Posterior cingulate gyrus (tissue), 11 donors: ENCODE measurements at regions not wholly inside any gene's neighbourhood (a gene's known extent, or its start where the extent isn't known, plus 50 kb on each side); places are given as distances from the start of the nearest gene placed in this dataset.
"Not testable (repeated sequence)": the region's sequence is repeated elsewhere in the genome, so short reads cannot be mapped to it uniquely, and the experiment has no call there.

Source experiments
- DNase-seq, 10 donors: peaks; one replicate each; pipeline versions ENCODE4 v3.0.0 to v3.0.0-alpha.2; 2020 to 2021; ENCODE audit warnings: mixed read lengths in 3 of 10
- intact Hi-C: fragments of 100-400 bp; cut with DNase I; formaldehyde crosslinking; loops from one replicate; pipeline ENCODE4 v1.15.1; 2023

GRCh38 chr1:29804181-29804899 lies 568.0 kb downstream of the PTPRU start:
- peak in 1 of 10 donors; percentile 45 for DNase-seq
- intact Hi-C loops = no loop called here

- DNase-seq = peak in 1 of 10 donors; percentile 39
- intact Hi-C loops = no loop called here
These were observed 567.2 kb downstream of the PTPRU start for GRCh38 chr1:29803486-29803885.

- intact Hi-C loops = no loop called here
- peak in 1 of 10 donors; percentile 53 for DNase-seq
These were observed 566.1 kb downstream of the PTPRU start for GRCh38 chr1:29802181-29803068.

GRCh38 chr1:29801561-29801973 lies 565.2 kb downstream of the PTPRU start:
- DNase-seq = peak in 2 of 10 donors; percentile 27 to 76
- intact Hi-C loops = no loop called here

- intact Hi-C loops = no loop called here
- no peak for DNase-seq
These were observed 564.7 kb downstream of the PTPRU start for GRCh38 chr1:29801003-29801402.

- DNase-seq = no peak
These were observed 564.2 kb downstream of the PTPRU start for GRCh38 chr1:29800522-29800956.

GRCh38 chr1:29800120-29800519 lies 563.8 kb downstream of the PTPRU start:
- intact Hi-C loops = no loop called here
- no peak for DNase-seq

More at GRCh38 chr1:29800522-29800956, 564.2 kb downstream of the PTPRU start:
- intact Hi-C loops = no loop called here

- DNase-seq = no peak
- intact Hi-C loops = no loop called here
These were observed 562.6 kb downstream of the PTPRU start for GRCh38 chr1:29798699-29799566.

GRCh38 chr1:29797125-29797524 lies 560.8 kb downstream of the PTPRU start:
- intact Hi-C loops, DNase-seq: not testable (repeated sequence)

GRCh38 chr1:29795965-29796364 lies 559.6 kb downstream of the PTPRU start:
- DNase-seq, intact Hi-C loops: not testable (repeated sequence)

GRCh38 chr1:29793653-29794348 lies 557.5 kb downstream of the PTPRU start:
- intact Hi-C loops = loop anchor here (2.0 to 5.0 kb wide), 2 partner anchors 317 to 588 kb away; no protein-coding TSS in a partner anchor
- peak in 1 of 10 donors; percentile 48 for DNase-seq

GRCh38 chr1:29793101-29793546 lies 556.8 kb downstream of the PTPRU start:
- DNase-seq = peak; percentile 54 to 94 (median 87)
- intact Hi-C loops = loop anchor here (2.0 to 5.0 kb wide), 2 partner anchors 318 to 589 kb away; no protein-coding TSS in a partner anchor

- intact Hi-C loops = loop anchor here (5.0 kb wide), 1 partner anchor 592 kb away; no protein-coding TSS in a partner anchor
These were observed 553.6 kb downstream of the PTPRU start for GRCh38 chr1:29789910-29790247.

GRCh38 chr1:29789221-29789909 lies 553.0 kb downstream of the PTPRU start:
- intact Hi-C loops = no loop called here

More at GRCh38 chr1:29789910-29790247, 553.6 kb downstream of the PTPRU start:
- DNase-seq = peak in 2 of 10 donors; percentile 67 to 69

GRCh38 chr1:29786791-29787732 lies 550.7 kb downstream of the PTPRU start:
- intact Hi-C loops = no loop called here
- DNase-seq = no peak

More at GRCh38 chr1:29789221-29789909, 553.0 kb downstream of the PTPRU start:
- peak in 1 of 10 donors; percentile 55 for DNase-seq

GRCh38 chr1:29786195-29786594 lies 549.9 kb downstream of the PTPRU start:
- intact Hi-C loops = no loop called here
- no peak for DNase-seq

GRCh38 chr1:29785554-29785953 lies 549.2 kb downstream of the PTPRU start:
- intact Hi-C loops = no loop called here
- no peak for DNase-seq

- DNase-seq = no peak
- intact Hi-C loops = no loop called here
These were observed 548.8 kb downstream of the PTPRU start for GRCh38 chr1:29785137-29785527.
